GM08714 (cell line): ENCODE measurements at regions not wholly inside any gene's neighbourhood (a gene's known extent, or its start where the extent isn't known, plus 50 kb on each side); places are given as distances from the start of the nearest gene placed in this dataset.

Source experiments
- H3K4me3 ChIP-seq: fragments of 200-500 bp; sonication (Bioruptor generic); 2 replicates; pipeline ENCODE4 v1.5.1; 2014; ENCODE audit warnings: mild to moderate bottlenecking, low read length, inconsistent platforms
- ZNF274 ChIP-seq: IDR thresholded peaks from 2 replicates; pipeline ENCODE4 v1.6.1; 2012; ENCODE audit warnings: mild to moderate bottlenecking, low read depth, low read length

DNA sequence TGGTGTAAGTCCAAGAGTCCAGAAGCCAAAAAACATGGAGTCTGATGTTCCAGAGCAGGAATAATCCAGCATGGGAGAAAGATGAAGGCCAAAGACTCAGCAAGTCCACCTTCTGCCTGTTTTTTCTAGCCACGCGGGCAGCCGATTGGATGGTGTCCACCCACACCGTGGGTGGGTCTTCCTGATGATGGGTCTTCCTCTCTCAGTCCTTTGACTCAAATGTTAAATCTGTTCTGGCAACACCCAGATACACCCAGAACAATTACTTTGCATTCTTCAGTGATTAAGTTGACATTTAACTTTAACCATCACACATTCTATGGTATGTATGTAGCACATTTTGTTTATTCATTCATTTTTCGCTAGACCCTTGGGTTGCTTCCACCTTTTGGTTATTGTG lies 944.4 kb downstream of the PLA2G4A start:
- TF ChIP-seq ZNF274 = no peak
- no peak overlapping the region for H3K4me3 ChIP-seq

DNA sequence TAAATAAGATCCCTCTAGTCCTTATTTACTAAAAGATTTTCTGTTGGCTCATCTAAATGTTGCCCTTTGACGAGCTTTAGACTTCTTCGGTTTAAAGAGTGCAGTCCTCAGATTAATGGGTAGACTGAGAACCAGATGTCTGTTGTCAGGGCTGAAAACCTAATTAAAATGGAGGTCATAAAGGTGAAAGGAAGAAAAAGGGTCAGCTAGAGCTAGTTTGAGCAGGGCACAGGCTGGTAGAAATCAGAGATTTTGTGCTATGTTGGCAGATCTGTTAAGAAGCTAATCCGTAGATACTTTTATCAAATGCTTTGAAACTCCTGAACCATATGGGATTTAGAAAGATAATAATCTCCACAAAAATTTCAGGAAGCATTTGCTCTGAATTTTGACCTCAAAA lies 959.0 kb downstream of the PLA2G4A start:
- no peak overlapping the region for H3K4me3 ChIP-seq
- no peak for TF ChIP-seq ZNF274

GRCh38 chr1:187788718-187789117 lies 960.0 kb downstream of the PLA2G4A start:
- no peak for TF ChIP-seq ZNF274
- no peak overlapping the region for H3K4me3 ChIP-seq

DNA sequence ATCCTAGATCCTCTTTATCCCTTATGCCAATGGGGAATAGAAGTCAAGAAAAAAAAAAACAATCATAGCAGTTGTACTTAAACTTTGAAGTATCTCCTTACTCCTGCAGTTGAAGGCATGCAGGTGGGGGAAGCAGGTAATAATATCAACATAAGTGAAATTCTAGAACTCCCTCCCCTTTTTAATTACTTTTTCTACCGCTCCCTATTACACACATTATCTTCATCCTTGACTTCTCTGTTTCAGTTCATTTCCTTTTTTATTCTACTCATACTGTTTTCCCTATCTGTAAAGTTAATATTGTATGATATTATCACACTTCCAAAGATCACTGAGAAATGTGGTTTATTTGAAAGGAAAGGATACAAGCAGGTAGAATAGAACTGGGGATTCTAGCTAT lies 962.0 kb downstream of the PLA2G4A start:
- no peak overlapping the region for H3K4me3 ChIP-seq
- no peak for TF ChIP-seq ZNF274

DNA sequence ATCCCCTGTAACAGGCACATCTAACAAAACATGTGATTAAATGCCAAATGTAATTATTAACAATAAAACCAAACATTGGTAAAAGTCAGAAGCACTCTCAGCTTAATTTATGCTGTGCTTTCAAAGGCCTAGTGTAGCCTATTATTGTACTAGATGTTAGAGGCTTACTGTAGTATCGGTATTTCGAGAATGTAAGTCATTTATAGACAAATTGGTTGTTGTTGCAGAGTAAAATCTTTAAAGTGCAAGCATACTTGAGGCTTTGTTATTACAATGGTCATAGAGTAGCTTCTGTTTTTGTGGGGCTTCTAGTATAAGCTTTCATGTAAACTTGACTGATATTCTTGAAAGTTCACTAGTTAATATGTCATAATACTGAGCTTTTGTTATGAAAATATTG lies 965.8 kb downstream of the PLA2G4A start:
- H3K4me3 ChIP-seq = no peak overlapping the region
- no peak for TF ChIP-seq ZNF274

DNA sequence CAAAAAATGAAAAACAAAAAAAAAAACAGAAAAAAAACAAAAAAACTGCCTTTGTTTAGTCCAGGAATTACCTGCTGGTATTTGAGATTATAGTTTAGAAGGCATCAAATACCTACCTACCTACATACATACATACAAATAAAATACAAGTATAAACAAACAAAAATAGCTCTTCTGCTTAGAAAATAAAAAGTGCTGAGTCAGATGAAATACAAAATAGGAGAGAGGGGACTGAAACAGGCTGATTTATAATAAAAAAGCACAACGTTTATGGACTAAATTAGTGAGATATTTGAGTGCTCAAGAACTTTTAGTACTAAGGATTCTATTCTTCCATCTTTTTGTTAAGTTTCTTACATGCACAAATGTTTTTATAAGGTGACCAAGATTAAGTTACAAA lies 980.8 kb downstream of the PLA2G4A start:
- no peak overlapping the region for H3K4me3 ChIP-seq
- TF ChIP-seq ZNF274 = no peak

DNA sequence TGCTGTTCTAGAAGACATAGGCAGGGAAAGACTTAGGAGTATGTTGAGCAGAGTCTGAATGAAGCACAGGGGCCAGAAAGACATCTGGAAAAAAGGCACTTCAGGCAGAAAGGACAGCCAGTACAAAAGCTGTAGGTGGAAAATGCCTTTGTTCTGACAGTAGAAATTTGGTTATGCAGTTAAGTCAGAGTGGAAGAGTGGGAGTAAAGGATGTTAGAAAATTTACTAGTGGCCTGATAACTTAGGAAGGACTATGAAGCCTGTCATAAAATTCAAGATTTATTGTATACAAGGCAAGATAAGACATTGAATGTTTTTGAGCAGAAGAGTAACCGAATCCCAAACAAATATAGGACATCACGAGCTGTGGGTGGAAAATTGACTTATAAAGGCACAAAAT lies 987.9 kb downstream of the PLA2G4A start:
- no peak overlapping the region for H3K4me3 ChIP-seq
- TF ChIP-seq ZNF274 = no peak

GRCh38 chr1:187817782-187818181 lies 989.0 kb downstream of the PLA2G4A start:
- no peak for TF ChIP-seq ZNF274
- no peak overlapping the region for H3K4me3 ChIP-seq

- no peak for TF ChIP-seq ZNF274
- H3K4me3 ChIP-seq = no peak overlapping the region
Measured at GRCh38 chr1:187819086-187819485, 990.3 kb downstream of the PLA2G4A start.

- H3K4me3 ChIP-seq = no peak overlapping the region
- no peak for TF ChIP-seq ZNF274
Measured at GRCh38 chr1:187836557-187836956, 1007.8 kb downstream of the PLA2G4A start.

- no peak for TF ChIP-seq ZNF274
- H3K4me3 ChIP-seq = no peak overlapping the region
Measured at GRCh38 chr1:187837787-187838186, 1009.0 kb downstream of the PLA2G4A start.

DNA sequence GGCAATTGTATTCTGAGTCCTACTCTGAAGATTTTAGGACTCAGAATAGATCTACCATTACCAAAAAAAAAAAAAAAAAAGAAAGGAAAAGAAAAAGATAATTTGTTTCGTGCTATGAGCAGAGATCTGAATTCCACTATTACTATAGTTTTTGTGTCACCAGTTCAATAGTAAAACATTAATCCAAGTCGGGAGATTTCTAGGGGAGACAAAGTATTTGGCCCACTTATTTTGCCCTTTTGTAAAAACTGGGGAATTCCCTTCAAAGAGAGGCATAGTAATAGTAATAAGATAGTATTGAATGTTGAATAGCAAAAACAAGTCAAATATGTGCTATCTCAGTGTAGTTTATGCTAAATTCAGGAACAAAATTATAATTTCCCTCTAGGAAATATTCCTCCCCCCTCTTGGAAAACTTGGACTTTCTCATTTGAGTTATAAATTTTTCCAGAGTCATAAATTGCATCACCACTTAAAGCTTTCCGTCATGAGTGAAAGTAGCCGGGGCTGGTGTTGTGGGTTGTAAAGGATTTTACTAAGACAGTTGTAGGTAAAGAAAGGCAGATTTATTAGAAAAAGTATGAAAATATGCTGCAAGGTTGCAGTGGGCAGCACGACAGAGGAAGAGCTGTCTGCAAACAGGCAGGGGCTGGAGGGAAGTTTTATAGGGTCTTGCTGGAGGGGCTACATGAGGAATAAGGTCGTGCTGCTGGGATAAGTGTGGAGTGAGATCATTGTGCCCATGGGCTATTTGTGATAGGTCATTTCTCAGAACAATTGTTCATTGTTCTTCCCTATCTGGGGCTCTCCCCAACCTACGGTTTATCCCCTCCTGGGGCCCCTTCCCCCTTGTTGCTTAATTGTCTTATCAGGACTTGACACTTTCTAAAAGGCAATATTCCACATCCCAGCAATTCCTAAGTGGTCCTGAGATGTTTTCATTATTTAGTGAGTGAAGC lies 1009.9 kb downstream of the PLA2G4A start:
- no peak for TF ChIP-seq ZNF274
- no peak overlapping the region for H3K4me3 ChIP-seq

DNA sequence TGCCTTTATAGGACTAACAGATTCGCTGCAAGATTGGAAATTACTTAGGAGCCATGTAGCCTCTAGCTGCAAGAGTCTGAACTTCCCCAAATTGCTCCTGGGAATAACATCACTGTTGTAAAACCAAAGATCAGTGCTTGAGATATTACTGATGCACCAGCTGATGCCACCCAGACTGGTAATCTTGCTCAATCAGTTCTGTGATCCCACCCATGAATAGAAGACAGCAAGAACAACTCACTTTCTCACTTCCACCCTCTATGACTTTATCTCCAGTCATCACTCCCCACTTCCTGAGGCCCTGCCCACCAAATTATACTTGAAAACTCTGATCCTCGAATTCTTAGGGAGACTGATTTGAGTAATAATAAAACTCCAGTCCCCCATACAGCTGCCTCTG lies 1011.1 kb downstream of the PLA2G4A start:
- TF ChIP-seq ZNF274 = no peak
- H3K4me3 ChIP-seq = no peak overlapping the region

- H3K4me3 ChIP-seq = no peak overlapping the region
- TF ChIP-seq ZNF274 = no peak
Measured at GRCh38 chr1:187840557-187840956, 1011.8 kb downstream of the PLA2G4A start.

- H3K4me3 ChIP-seq = no peak overlapping the region
- TF ChIP-seq ZNF274 = no peak
Measured at GRCh38 chr1:187842406-187843165, 1013.8 kb downstream of the PLA2G4A start.
